HG03442 (cell line): ENCODE measurements at regions not wholly inside any gene's neighbourhood (a gene's known extent, or its start where the extent isn't known, plus 50 kb on each side); places are given as distances from the start of the nearest gene placed in this dataset.

Experiments
- ATAC-seq: cut with Tn5 transposase; IDR thresholded peaks from one replicate; pipeline ENCODE4 v1.9.1; 2021; ENCODE audit warnings: mild to moderate bottlenecking, moderate library complexity; ENCODE audit not compliant: unreplicated experiment

- no peak for ATAC-seq
Observed at GRCh38 chr5:125695996-125696655, 727.1 kb upstream of the GRAMD2B start.

- no peak for ATAC-seq
Observed at GRCh38 chr5:125696762-125697161, 726.4 kb upstream of the GRAMD2B start.

DNA sequence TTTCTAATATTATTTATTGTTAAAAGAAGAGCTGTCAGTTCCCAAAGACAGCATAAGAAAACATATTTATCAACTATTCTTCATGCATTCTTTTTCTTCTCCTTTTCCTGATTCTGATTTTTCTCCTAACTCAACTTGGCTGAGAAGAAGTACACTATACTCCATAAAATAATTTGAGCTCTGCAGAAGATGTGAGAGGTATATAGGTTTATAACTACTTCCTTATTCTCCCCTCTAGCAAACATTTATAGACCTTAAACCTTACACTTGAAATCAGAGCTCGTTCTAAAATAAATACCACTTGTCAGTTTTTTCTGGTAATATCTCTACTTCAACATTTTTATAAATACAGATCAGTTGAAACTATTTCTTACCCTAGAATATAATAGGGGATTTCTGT, 724.8 kb upstream of the GRAMD2B start:
- ATAC-seq, result no peak

- ATAC-seq, result no peak
Observed at GRCh38 chr5:125699860-125700259, 723.3 kb upstream of the GRAMD2B start.

DNA sequence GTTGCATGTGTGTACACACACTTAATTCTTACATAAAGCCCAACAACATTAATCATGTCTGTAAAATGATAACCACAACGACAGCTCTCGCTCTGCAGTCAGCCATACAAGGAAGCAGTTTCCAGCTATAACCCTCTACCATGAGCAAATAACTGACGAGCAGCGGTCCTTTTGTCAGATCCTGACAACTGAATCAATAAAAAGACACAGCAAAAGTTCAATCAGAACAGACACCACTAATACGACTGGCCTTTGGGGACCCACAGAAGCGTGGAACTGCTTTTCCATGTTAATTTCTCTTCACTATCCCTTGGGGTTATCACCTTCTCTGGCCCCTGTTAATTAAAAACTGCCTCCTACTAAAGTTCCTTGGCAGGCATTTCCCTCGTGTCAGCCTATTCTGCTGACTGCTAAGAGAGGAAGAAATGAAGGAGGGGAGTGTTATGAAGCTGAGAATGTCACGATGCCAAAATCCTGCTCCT, 722.8 kb upstream of the GRAMD2B start:
- no peak for ATAC-seq

DNA sequence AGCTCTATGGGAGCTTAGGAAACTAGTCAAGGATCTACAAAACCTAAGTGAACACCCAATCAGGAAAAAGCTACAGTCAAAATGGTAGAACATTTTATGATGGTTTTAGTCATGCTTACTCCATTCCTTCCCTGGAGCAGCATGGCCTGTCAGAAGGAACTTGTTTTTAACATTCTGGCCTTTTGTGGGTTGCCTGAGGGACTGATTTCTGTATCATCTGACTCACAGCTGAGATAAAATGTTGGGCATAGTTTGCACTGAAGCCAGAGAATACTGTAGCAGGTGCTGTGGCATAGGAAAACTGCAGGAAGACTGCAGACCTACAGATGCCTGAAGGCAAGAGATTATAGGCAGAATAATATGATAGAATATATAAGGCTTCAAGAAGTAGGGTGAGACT, 719.6 kb upstream of the GRAMD2B start:
- ATAC-seq, result no peak

GRCh38 chr5:125704888-125705287, 718.3 kb upstream of the GRAMD2B start:
- ATAC-seq, result no peak

GRCh38 chr5:125708583-125708982, 714.6 kb upstream of the GRAMD2B start:
- no peak for ATAC-seq

DNA sequence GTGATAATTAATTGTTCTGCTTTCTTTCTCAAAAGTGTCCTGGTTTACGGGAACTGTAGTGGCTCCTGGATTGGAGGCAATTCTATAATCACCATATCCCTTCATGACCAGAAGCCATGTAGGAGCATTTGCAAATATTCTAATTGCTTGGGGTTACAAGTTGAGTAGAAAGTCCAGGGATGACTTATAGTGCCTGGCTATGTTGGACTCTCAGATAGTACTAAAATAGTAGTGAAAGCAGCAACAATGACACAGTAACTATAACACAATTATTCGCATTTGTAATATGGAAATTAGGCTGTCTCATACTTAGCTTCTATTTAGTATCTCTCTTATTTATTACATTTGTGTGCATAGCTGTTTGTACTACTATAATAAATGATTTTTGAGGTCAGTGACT, 712.5 kb upstream of the GRAMD2B start:
- no peak for ATAC-seq

- no peak for ATAC-seq
Observed at GRCh38 chr5:125712397-125712796, 710.8 kb upstream of the GRAMD2B start.

DNA sequence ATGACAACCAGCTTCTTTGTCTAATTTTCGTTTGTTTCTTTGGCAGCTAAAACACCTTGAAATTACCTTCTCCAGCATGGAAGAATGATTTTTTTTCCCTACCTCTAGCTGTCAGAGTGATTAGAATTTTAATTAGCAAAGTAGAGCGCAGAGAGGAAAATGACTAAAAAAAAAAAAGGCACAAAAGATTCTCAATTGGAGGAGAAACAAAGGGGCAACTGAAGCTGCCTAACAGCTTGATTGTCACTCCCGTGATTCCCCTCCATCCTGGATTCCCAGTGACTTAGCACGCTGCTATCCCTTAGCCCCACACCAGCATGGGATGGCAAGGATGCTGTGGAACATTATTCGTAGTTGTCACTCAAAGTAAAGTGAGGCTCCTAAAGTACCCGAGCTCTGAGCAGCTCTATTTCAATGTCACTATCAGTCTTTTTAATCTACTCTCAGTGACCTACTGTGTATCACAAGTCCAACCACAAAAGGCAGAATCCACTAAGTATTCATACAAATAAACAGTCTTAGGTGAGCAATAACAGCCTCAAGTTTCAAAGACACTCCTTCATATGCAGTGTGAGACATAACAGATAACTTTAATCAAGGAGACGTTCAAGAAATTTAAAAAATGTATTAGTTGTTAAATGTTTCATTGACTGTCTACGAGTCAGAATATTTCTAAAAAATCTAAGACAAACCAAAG, 710.0 kb upstream of the GRAMD2B start:
- no peak for ATAC-seq

DNA sequence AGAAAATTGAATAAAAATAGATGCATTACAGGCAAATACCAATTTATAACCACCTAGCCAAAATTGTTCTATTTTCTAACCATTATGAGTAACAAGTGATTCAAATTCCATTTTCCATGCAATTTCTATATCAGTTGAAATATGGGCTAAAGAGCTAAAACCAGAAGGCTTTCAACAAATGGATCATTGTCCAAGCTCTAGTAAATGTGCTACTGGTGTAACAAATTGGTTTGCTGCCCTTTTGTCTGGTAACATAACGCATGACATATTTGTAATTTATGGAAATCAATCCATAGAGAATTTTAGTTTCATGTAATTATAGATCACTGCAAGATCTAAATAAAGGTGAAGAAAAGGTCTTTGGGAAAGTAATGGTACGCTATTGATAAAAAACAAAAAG, 708.0 kb upstream of the GRAMD2B start:
- ATAC-seq, result no peak

DNA sequence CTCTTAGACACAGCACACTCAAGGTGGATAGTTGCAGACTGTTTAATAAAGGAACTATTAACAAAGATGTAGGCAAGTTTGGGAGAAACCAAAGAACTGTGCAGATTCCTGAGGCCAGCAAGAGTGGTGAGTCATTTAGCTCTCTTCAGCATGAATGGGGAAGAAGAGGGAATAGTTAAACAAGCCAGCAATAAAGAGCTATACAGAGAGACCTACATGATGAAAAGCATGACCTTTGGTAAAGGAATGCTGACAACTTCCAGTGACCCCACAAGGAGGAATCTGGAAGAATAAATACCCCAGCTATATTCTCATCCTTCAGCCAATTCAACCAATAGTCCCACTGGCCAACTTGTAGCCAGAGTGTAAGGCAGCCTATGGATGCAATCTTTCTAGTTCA, 706.0 kb upstream of the GRAMD2B start:
- ATAC-seq, result no peak

DNA sequence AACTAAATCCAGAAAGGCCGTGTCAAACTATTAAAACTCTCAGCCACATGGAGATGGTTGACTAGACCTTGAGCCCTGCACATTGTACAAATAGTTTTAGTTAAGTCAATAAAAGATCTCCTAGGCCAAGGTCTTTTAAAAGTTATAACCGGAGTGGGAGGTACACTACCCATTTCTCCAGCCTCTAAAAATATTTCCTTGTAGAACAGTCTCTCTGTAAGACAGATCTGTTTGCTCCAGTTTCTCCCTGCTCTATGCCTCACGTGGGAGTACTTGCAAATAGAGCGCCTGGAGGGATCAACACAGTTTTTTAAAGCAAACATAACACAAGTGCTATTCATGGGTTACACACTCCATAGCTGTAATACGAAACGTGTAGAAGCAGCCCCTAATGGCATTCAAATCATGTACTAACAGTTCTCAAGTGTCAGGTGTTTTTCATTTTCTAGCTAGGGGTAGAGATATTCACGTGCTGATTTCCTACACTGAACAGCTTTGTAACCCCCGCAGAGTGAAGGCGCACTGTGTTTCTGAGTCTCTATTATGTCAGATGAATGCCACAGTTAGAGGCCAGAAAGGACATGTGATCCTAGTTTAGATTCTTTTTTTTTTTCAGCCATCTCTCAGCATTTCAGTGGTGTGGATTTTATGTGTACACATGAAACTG, 703.4 kb upstream of the GRAMD2B start:
- ATAC-seq, result no peak

DNA sequence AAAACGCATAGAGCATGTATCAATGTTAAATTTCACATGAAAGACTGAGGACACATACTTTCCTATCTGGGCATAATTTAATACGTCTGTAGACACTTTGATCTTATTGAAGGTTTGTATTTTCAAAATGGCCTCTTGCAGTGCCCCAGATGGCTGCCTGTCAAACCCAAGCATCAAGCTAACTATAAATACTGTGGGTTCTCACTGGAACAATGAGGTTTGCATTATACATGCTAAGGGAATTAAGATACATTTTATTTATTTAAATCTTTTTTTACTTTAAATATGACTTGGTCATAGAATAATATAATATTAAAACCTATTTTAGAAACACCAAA, 702.9 kb upstream of the GRAMD2B start:
- no peak for ATAC-seq

DNA sequence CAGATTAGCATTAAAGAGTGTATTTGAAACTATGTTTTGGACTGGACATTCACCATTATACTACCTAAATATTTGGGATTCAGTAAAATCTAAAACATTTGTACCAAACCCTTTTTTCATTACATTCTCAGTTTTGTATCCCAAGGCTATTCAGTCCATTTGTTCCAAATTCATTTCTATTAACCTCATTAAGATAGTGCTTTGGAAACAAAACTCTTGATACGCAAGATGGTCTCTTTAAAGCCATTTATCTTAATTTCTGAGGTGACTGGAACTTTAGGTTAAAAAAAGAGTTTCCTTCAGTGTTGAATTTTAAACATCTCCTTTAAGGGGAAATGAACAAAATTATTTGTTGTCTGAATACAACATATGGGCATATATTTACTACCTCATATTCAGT, 702.5 kb upstream of the GRAMD2B start:
- no peak for ATAC-seq

DNA sequence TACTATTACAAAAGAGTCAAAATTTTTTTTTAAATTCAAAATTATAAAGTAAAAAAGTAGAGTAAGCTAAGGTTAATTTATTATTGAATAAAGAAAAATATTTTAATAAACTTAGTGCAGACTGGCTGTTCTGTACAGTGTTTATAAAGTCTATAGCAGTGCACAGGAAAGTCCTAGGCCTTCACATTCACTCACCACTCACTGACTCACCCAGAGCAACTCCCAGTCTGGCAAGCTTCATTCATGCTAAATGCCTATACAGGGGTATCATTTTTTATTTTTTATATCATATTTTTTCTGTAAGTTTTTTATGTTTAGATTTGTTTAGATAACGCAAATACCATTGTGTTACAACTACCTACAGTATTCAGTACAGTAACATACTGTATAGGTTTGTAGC, 700.7 kb upstream of the GRAMD2B start:
- ATAC-seq, result no peak

- ATAC-seq, result no peak
Observed at GRCh38 chr5:125725691-125726090, 697.5 kb upstream of the GRAMD2B start.

DNA sequence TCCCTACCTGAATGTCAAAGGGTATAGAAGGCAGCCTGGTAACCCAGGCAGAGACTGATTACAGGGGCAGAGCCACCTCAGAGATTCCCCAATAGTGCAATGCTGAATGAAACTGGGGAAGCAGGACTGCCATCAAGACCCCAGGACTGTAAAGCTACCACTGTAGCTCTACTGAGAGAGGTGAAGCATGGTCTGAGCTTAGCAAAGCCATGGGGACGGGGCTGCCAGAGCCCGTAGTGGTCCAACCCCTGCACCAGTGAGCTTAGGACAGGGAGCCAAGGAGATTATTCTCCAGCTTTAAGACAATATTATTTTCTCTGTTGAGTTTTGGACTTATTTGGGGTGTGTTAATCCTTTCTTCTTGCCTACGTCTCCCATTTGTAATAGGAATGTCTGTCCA, 679.3 kb upstream of the GRAMD2B start:
- no peak for ATAC-seq

- ATAC-seq, result no peak
Observed at GRCh38 chr5:125746917-125747316, 676.3 kb upstream of the GRAMD2B start.

DNA sequence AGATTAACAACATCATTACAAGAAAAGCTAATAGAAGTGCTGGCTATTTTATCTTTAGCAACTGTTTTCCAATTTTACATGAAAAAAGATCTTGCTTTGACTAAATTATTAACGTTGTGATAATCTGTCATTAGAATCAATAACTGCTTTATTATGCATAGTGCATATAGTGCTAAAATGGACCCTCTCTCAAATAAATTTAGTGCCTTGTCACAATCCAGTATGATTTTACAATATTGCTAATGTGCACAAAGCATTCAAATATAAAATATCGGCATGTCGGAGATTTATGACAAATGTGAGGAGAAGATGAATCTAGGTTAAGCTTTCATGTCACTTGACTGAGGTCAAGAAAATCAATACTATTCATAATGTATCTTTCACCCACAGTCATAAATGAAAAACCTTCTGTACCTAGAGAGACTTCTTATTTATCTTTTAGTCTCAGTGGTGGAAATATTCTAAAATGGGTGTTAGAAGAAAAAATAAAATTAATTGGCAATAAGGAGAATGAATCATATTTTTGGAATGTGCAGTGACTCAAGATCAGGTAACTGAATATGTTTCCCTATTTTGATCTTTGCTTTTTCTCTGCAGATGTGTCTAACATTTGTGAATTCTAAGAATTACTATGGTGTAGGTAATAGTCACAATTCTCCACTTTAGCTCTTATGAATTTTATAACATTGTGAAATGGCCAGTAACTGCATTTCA, 672.9 kb upstream of the GRAMD2B start:
- no peak for ATAC-seq

DNA sequence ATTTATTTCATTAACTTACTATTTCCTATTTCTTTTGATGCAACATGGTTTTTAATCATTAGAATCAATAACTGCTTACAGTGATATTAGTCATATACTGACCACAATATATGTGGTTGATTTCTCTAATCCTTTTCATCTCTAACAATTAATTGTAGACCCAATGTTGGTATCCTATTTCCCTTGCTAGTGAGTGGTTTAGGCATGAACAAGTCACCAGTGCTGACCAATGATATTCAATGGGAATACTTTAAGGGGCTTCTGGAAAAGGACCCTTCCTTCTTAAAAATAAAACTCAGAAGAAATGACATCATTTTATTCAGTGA, 672.4 kb upstream of the GRAMD2B start:
- no peak for ATAC-seq
